ENCODE measurements at regions not wholly inside any gene's neighbourhood (a gene's known extent, or its start where the extent isn't known, plus 50 kb on each side); places are given as distances from the start of the nearest gene placed in this dataset.

DNA sequence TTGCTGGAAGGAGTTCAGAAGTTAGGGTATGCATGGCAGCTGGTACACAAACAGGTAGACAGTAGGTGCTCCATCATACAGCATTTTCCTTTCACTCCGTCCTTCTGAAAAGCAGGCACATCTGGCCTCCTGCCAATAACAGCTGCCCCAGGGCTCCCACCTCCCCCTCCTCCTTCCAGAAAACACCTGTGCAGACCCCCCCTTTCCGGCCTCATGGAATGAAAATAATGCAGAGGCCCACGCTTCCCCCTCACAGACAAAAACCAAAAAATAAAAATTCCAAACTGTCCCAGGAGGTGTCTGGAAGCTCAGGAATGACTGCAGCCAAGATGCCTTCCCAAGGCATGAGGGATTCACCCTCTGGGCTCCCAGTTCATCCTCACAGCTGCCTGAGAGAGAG lies 185.5 kb downstream of the MN1 start:
- no peak for TF ChIP-seq POLR2A (IDR thresholded peaks at IDR 0.05)
- TF ChIP-seq, protein P1, sequence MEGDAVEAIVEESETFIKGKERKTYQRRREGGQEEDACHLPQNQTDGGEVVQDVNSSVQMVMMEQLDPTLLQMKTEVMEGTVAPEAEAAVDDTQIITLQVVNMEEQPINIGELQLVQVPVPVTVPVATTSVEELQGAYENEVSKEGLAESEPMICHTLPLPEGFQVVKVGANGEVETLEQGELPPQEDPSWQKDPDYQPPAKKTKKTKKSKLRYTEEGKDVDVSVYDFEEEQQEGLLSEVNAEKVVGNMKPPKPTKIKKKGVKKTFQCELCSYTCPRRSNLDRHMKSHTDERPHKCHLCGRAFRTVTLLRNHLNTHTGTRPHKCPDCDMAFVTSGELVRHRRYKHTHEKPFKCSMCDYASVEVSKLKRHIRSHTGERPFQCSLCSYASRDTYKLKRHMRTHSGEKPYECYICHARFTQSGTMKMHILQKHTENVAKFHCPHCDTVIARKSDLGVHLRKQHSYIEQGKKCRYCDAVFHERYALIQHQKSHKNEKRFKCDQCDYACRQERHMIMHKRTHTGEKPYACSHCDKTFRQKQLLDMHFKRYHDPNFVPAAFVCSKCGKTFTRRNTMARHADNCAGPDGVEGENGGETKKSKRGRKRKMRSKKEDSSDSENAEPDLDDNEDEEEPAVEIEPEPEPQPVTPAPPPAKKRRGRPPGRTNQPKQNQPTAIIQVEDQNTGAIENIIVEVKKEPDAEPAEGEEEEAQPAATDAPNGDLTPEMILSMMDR (IDR thresholded peaks at IDR 0.05) = no peak

Measured in adrenal gland (tissue), 5 donors.